ENCODE measurements at regions not wholly inside any gene's neighbourhood (a gene's known extent, or its start where the extent isn't known, plus 50 kb on each side); places are given as distances from the start of the nearest gene placed in this dataset.
A peak's percentile ranks its signal among the peaks of the same experiment; 100 is the strongest.

GRCh38 chr20:40173872-40174271, 515.2 kb downstream of the MAFB start:
- Histone ChIP-seq H3K36me3 (ENCODE audit: low read depth) (no peaks in the 10 kb centered on the region), H3K9me3 (ENCODE audit: insufficient read depth, low read depth) (no peaks in the 10 kb centered on the region), H3K27ac (no peak overlapping the region), H2AFZ (0 out of 2 replicates have a peak overlapping the region, but pooled peaks have one; percentile 5), H3K4me2 (no peak overlapping the region), H3K79me2 (ENCODE audit: low read depth) (no peaks in the 10 kb centered on the region), H3K9me2 (ENCODE audit: insufficient read depth) (no peaks in the 10 kb centered on the region), H3F3A (ENCODE audit: insufficient read depth, low read depth) (no peaks in the 10 kb centered on the region), H3K4me1 (replicated peaks; ENCODE audit: insufficient read depth) (no peaks in the 10 kb centered on the region), H3K4me3 (no peak overlapping the region), H3K27me3 (ENCODE audit: insufficient read depth, low read depth) (no peaks in the 10 kb centered on the region; the same call in 1 of the 2 replicates), H4K20me1 (ENCODE audit: insufficient read depth) (no peaks in the 10 kb centered on the region)
- intact Hi-C loops (cut with micrococcal nuclease; ENCODE audit: unreplicated experiment): no loop called here
- TF ChIP-seq CTCF (conservative IDR thresholded peaks at IDR 0.05): no peak
- no peak for TF ChIP-seq EZH2 (IDR thresholded peaks at IDR 0.05; ENCODE audit: low read depth)
- no peak for DNase-seq
- POLR2A ChIA-PET (ENCODE audit: unreplicated experiment): no interaction called here
- no TSS peak for BruUV-seq (replicated peaks)
- CTCF ChIA-PET: no interaction called here

GRCh38 chr20:40168981-40169620, 519.9 kb downstream of the MAFB start:
- TF ChIP-seq EZH2 (IDR thresholded peaks at IDR 0.05; ENCODE audit: low read depth): no peak
- no peak for TF ChIP-seq CTCF (conservative IDR thresholded peaks at IDR 0.05)
- CTCF ChIA-PET: no interaction called here
- no TSS peak for BruUV-seq (replicated peaks)

GRCh38 chr20:40161391-40161790, 527.6 kb downstream of the MAFB start:
- intact Hi-C loops (cut with micrococcal nuclease; ENCODE audit: unreplicated experiment): no loop called here
- Histone ChIP-seq H3K27me3 (ENCODE audit: insufficient read depth, low read depth) (peaks cover 12% of the 10 kb centered on the region), H3K79me2 (ENCODE audit: low read depth) (no peaks in the 10 kb centered on the region), H3F3A (ENCODE audit: insufficient read depth, low read depth) (no peaks in the 10 kb centered on the region), H3K9me3 (ENCODE audit: insufficient read depth, low read depth) (no peaks in the 10 kb centered on the region), H3K36me3 (ENCODE audit: low read depth) (no peaks in the 10 kb centered on the region), H3K4me3 (no peak overlapping the region), H3K9me2 (ENCODE audit: insufficient read depth) (no peaks in the 10 kb centered on the region), H3K4me1 (replicated peaks; ENCODE audit: insufficient read depth) (no peaks in the 10 kb centered on the region), H2AFZ (no peak overlapping the region), H3K4me2 (no peak overlapping the region), H4K20me1 (ENCODE audit: insufficient read depth) (no peaks in the 10 kb centered on the region), H3K27ac (no peak overlapping the region)
- ChIA-PET POLR2A (ENCODE audit: unreplicated experiment) (no interaction called here), CTCF (interaction anchor here (0.6 kb wide), 1 partner anchor 806 kb away, joined by 6 read pairs; no protein-coding TSS in a partner anchor)
- no peak for DNase-seq
- BruUV-seq (replicated peaks): no TSS peak
- no peak for TF ChIP-seq CTCF (conservative IDR thresholded peaks at IDR 0.05)

More at GRCh38 chr20:40168981-40169620, 519.9 kb downstream of the MAFB start:
- Histone ChIP-seq H3F3A (ENCODE audit: insufficient read depth, low read depth) (no peaks in the 10 kb centered on the region), H3K9me2 (ENCODE audit: insufficient read depth) (no peaks in the 10 kb centered on the region), H3K4me3 (no peak overlapping the region), H3K9me3 (ENCODE audit: insufficient read depth, low read depth) (no peaks in the 10 kb centered on the region), H3K4me1 (replicated peaks; ENCODE audit: insufficient read depth) (no peaks in the 10 kb centered on the region), H4K20me1 (ENCODE audit: insufficient read depth) (no peaks in the 10 kb centered on the region), H3K27me3 (ENCODE audit: insufficient read depth, low read depth) (no peaks in the 10 kb centered on the region), H3K27ac (no peak overlapping the region), H3K79me2 (ENCODE audit: low read depth) (no peaks in the 10 kb centered on the region), H3K36me3 (ENCODE audit: low read depth) (no peaks in the 10 kb centered on the region), H2AFZ (no peak overlapping the region), H3K4me2 (no peak overlapping the region)
- POLR2A ChIA-PET (ENCODE audit: unreplicated experiment): no interaction called here
- intact Hi-C loops (cut with micrococcal nuclease; ENCODE audit: unreplicated experiment): no loop called here
- DNase-seq: no peak
